Fibroblast of skin of right quadriceps (primary cell): ENCODE measurements at regions not wholly inside any gene's neighbourhood (a gene's known extent, or its start where the extent isn't known, plus 50 kb on each side); places are given as distances from the start of the nearest gene placed in this dataset.
A peak's percentile ranks its signal among the peaks of the same experiment; 100 is the strongest.

Experiments
- DNase-seq: peaks from one replicate; pipeline ENCODE4 v3.0.0-alpha.2; 2013

- DNase-seq = no peak
Observed at GRCh38 chr4:187190390-187190789, 466.7 kb upstream of the FAT1 start.

GRCh38 chr4:187191676-187192075 is 468.0 kb upstream of the FAT1 start:
- no peak for DNase-seq

GRCh38 chr4:187192266-187192665 is 468.6 kb upstream of the FAT1 start:
- DNase-seq = no peak

- no peak for DNase-seq
Observed at GRCh38 chr4:187193141-187193540, 469.5 kb upstream of the FAT1 start.

GRCh38 chr4:187204389-187204918 is 480.8 kb upstream of the FAT1 start:
- no peak for DNase-seq

- DNase-seq = no peak
Observed at GRCh38 chr4:187207931-187208330, 484.3 kb upstream of the FAT1 start.

- DNase-seq = no peak
Observed at GRCh38 chr4:187208651-187209050, 485.0 kb upstream of the FAT1 start.

GRCh38 chr4:187209921-187210613 is 486.4 kb upstream of the FAT1 start:
- peak; percentile 77 for DNase-seq

GRCh38 chr4:187212446-187213080 is 488.9 kb upstream of the FAT1 start:
- no peak for DNase-seq

- no peak for DNase-seq
Observed at GRCh38 chr4:187215438-187215837, 491.8 kb upstream of the FAT1 start.

- DNase-seq = no peak
Observed at GRCh38 chr4:187218705-187219245, 495.1 kb upstream of the FAT1 start.

GRCh38 chr4:187224560-187224959 is 500.9 kb upstream of the FAT1 start:
- DNase-seq = no peak

- no peak for DNase-seq
Observed at GRCh38 chr4:187227907-187228704, 504.4 kb upstream of the FAT1 start.

- DNase-seq = no peak
Observed at GRCh38 chr4:187232196-187232595, 508.5 kb upstream of the FAT1 start.

- DNase-seq = no peak
Observed at GRCh38 chr4:187232796-187233195, 509.1 kb upstream of the FAT1 start.

- DNase-seq = peak; percentile 16
Observed at GRCh38 chr4:187235456-187236170, 512.0 kb upstream of the FAT1 start.

GRCh38 chr4:187236209-187236890 is 512.7 kb upstream of the FAT1 start:
- DNase-seq = peak; percentile 92

- no peak for DNase-seq
Observed at GRCh38 chr4:187238646-187239045, 515.0 kb upstream of the FAT1 start.

- DNase-seq = peak; percentile 24
Observed at GRCh38 chr4:187251896-187252295, 528.2 kb upstream of the FAT1 start.

- no peak for DNase-seq
Observed at GRCh38 chr4:187256897-187257296, 533.2 kb upstream of the FAT1 start.

- DNase-seq = no peak
Observed at GRCh38 chr4:187258651-187259401, 535.2 kb upstream of the FAT1 start.
